ENCODE measurements at regions not wholly inside any gene's neighbourhood (a gene's known extent, or its start where the extent isn't known, plus 50 kb on each side); places are given as distances from the start of the nearest gene placed in this dataset.

GRCh38 chr10:83283151-83283550 is 856.2 kb upstream of the GHITM start:
- Histone ChIP-seq H3K9me3 (ENCODE audit: control insufficient read depth, low read depth, low read length) (no peaks in the 10 kb centered on the region), H3K9me1 (ENCODE audit: control insufficient read depth, extremely low read depth, insufficient read depth, low read length) (no peaks in the 10 kb centered on the region), H3K4me2 (ENCODE audit: control insufficient read depth, extremely low read depth, insufficient read depth, low read depth, low read length) (no peak overlapping the region), H3K79me2 (ENCODE audit: control insufficient read depth, insufficient read depth, low read length) (no peaks in the 10 kb centered on the region), H4K20me1 (ENCODE audit: control insufficient read depth, extremely low read depth, insufficient read depth, low read length) (no peaks in the 10 kb centered on the region), H2AFZ (ENCODE audit: control insufficient read depth, low read length) (no peak overlapping the region), H3K27me3 (ENCODE audit: control insufficient read depth, extremely low read depth, insufficient read depth, low read length) (no peaks in the 10 kb centered on the region), H3K4me1 (ENCODE audit: control insufficient read depth, extremely low read depth, insufficient read depth, low read length) (no peaks in the 10 kb centered on the region), H3K27ac (ENCODE audit: control insufficient read depth, insufficient read depth, low read length) (no peak overlapping the region), H3K4me3 (ENCODE audit: control insufficient read depth in 2 of 3, extremely low read depth in 1 of 3, insufficient read depth in 2 of 3, low read depth in 1 of 3, low read length in 3 of 3) (no peak overlapping the region), H3K36me3 (ENCODE audit: control insufficient read depth in 2 of 2, extremely low read depth in 1 of 2, insufficient read depth in 2 of 2, low read length in 2 of 2) (no peaks in the 10 kb centered on the region), H3K9ac (ENCODE audit: control insufficient read depth, extremely low read depth, insufficient read depth, low read length) (no peak overlapping the region)
- FAIRE-seq: no peak
- no peak for TF ChIP-seq EZH2 (IDR thresholded peaks at IDR 0.05; ENCODE audit: low read length)
- no peak for TF ChIP-seq CTCF (optimal IDR thresholded peaks at IDR 0.05 in 1 of 3, IDR thresholded peaks at IDR 0.05 in 1 of 3, conservative IDR thresholded peaks at IDR 0.05 in 1 of 3; ENCODE audit: extremely low read depth in 1 of 3, insufficient read depth in 2 of 3, low read length in 3 of 3)
- DNase-seq (ENCODE audit: low read depth, low spot score): no peak
- dilution Hi-C loops (cut with MboI; ENCODE audit: extremely low pct_ligation_motif_present, low sequenced_read_pairs): no loop called here

- dilution Hi-C loops (cut with MboI; ENCODE audit: extremely low pct_ligation_motif_present, low sequenced_read_pairs): no loop called here
- Histone ChIP-seq H3K9ac (ENCODE audit: control insufficient read depth, extremely low read depth, insufficient read depth, low read length) (no peak overlapping the region), H3K4me2 (ENCODE audit: control insufficient read depth, extremely low read depth, insufficient read depth, low read depth, low read length) (no peak overlapping the region), H3K79me2 (ENCODE audit: control insufficient read depth, insufficient read depth, low read length) (no peaks in the 10 kb centered on the region), H3K9me3 (ENCODE audit: control insufficient read depth, low read depth, low read length) (no peaks in the 10 kb centered on the region), H4K20me1 (ENCODE audit: control insufficient read depth, extremely low read depth, insufficient read depth, low read length) (no peaks in the 10 kb centered on the region), H3K4me3 (ENCODE audit: control insufficient read depth in 2 of 3, extremely low read depth in 1 of 3, insufficient read depth in 2 of 3, low read depth in 1 of 3, low read length in 3 of 3) (no peak overlapping the region), H2AFZ (ENCODE audit: control insufficient read depth, low read length) (no peak overlapping the region), H3K36me3 (ENCODE audit: control insufficient read depth in 2 of 2, extremely low read depth in 1 of 2, insufficient read depth in 2 of 2, low read length in 2 of 2) (no peaks in the 10 kb centered on the region), H3K27ac (ENCODE audit: control insufficient read depth, insufficient read depth, low read length) (no peak overlapping the region), H3K9me1 (ENCODE audit: control insufficient read depth, extremely low read depth, insufficient read depth, low read length) (no peaks in the 10 kb centered on the region), H3K27me3 (ENCODE audit: control insufficient read depth, extremely low read depth, insufficient read depth, low read length) (no peaks in the 10 kb centered on the region), H3K4me1 (ENCODE audit: control insufficient read depth, extremely low read depth, insufficient read depth, low read length) (no peaks in the 10 kb centered on the region)
- DNase-seq (ENCODE audit: low read depth, low spot score) (no peak), FAIRE-seq (no peak)
- TF ChIP-seq CTCF (optimal IDR thresholded peaks at IDR 0.05 in 1 of 3, IDR thresholded peaks at IDR 0.05 in 1 of 3, conservative IDR thresholded peaks at IDR 0.05 in 1 of 3; ENCODE audit: extremely low read depth in 1 of 3, insufficient read depth in 2 of 3, low read length in 3 of 3) (no peak), EZH2 (IDR thresholded peaks at IDR 0.05; ENCODE audit: low read length) (no peak)
These were observed 851.9 kb upstream of the GHITM start for GRCh38 chr10:83287374-83287773.

All from keratinocyte (primary cell).